Islet precursor cell (in vitro differentiated cells): ENCODE measurements at regions not wholly inside any gene's neighbourhood (a gene's known extent, or its start where the extent isn't known, plus 50 kb on each side); places are given as distances from the start of the nearest gene placed in this dataset.

Experiments
- DNase-seq: peaks from one replicate; pipeline ENCODE4 v3.0.0-alpha.2; 2018

GRCh38 chr9:82598241-82599039 lies 464.5 kb downstream of the RASEF start:
- no peak for DNase-seq

GRCh38 chr9:82599336-82599949 lies 463.5 kb downstream of the RASEF start:
- no peak for DNase-seq

DNA sequence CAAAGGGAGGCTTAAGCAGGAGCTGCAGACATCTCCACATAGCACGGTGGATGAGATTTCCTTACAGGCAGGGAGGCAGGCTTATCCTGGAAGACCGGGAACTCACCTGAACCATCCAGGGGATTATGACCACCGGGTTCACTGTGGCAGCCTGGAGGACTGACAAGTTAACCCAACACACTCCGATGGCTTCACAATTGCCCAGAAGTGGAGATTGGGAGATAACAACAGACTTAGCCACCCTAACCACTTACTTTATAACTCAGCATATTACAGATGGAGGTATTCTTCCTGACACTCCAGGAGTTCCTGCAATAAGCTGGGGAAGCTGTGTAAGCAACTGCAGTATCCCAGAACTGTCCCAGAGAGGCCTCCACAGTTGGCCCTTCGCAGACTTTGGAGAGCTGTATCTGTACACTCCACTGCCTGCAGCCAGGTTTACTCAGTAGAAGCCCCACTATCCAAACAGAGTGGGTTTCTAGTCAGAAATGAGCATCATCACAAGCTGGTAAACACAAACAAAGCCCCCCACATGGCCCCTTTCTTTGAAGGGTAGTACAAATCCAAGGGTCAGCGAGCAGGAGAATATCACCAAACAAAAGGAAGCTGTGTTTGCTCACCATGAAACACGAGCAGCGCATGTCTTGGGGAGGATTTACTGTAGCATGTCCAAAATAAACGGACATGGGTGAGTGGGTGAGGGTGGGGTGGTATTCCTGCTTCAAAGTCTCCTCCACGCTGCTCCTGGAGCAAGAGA lies 462.2 kb downstream of the RASEF start:
- DNase-seq: no peak

- DNase-seq: no peak
Observed at GRCh38 chr9:82601293-82601771, 461.6 kb downstream of the RASEF start.

DNA sequence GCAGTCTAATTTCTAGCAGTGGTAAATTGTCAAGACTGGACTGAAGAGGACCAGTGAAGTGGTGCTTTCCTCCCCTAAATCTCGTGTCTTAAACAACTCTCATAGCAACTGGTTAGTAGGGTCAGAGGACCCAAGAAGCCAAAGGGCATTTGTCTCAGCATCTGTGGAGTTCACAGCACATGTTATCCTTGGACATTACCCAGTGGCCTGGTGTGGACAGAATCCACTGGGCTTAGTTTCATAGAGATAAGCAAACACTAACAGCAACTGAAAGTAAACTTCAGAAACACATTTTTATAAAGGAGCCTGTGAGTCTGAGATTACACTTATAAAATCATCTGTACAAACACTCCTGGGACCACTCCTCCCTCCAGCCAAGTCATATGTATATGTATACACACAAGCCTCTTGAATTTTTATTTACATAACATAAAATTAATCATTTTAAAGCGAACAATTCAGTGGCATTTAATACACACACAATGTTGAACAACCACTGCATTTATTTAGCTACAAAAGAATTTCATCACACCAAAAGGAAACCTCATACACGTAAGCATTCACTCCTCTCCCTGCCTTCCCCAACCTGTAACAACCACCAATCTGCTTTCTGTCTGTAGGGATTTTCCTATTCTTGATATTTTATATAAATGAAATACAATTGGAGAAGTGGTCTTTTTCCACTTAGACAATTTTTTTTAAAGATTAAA lies 457.8 kb downstream of the RASEF start:
- DNase-seq: no peak

GRCh38 chr9:82605657-82606031 lies 457.3 kb downstream of the RASEF start:
- DNase-seq: no peak

- no peak for DNase-seq
Observed at GRCh38 chr9:82606071-82606470, 456.9 kb downstream of the RASEF start.

DNA sequence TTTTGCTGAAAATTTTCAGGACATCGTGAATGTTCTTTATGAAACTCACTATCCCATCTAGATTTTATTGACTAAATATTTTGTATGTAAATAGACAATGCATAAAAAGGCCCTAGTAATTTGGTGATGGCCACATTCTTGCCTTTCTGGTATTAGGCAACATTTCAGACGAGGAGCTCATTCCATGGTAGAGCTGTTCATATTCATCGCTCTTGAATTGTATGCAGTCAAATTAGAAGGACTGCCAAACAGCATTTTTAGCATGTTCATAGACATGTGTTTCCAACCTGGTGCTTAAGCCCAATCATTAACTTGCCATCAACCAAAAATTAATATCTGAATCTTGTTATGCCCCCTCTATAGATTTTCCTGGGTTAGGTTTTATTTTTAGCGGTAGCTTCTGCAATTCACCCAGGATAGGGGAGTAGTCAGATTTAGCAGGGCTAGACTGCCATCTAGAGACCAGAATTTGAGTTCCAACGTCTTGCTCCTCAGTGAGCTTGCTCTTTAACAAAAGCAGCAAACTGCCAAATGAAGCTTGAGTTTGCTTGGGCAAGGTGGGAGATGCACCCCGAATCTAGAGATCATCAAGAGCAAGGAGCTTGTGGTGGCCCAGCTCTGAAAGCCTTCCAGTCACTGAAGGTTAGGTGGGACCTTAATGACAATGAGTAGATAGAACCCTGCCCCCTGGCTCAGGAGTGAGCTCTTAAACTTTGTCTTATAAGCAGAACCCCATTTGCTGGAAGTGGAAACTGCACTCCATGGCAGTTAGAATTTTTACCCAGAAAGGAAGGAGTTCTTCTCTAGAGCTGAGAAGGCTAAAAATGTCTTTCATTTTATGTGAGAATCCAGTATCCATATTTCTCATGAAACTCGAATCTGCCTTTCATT lies 456.2 kb downstream of the RASEF start:
- peak; percentile 72 for DNase-seq

- DNase-seq: no peak
Observed at GRCh38 chr9:82608487-82608886, 454.5 kb downstream of the RASEF start.

DNA sequence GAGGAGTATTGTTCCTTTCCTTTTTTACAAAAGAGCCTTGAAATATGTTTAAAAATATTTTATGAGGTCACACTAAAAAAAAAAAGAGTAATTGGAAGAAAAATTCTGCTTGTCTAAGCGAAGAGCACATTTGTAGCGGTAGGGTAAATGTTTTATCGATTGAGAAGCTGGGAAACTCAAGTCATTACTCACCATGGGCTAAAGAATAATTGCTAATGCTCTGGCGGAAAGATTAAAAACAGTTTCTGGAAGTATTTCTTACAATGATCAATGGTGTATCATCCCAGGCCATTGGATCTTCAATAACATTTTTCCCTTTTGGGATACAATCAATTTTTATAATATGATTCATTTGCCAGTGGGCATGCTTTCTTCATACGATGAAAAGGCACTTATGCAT lies 450.0 kb downstream of the RASEF start:
- DNase-seq: no peak

DNA sequence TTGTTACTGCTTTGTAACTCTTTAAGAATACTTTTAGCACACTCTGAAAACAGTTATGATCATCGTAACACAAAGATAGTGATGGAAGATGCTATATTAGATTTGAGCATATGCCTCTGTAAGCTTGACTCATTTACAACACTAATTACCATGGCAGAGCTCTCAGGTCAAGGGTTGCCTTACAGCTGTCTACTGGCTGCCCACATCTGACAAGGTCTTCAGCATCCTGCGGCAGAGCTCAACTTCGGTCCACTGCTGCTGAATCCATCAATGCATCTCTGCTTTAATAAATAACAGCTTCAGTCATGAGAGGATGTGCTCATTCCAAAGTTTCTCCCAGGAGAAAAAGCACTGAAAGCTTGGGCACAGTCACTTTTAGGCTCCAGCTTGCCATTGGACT lies 449.4 kb downstream of the RASEF start:
- DNase-seq: no peak

GRCh38 chr9:82616545-82616944 lies 446.4 kb downstream of the RASEF start:
- no peak for DNase-seq

GRCh38 chr9:82621447-82621846 lies 441.5 kb downstream of the RASEF start:
- DNase-seq: no peak

DNA sequence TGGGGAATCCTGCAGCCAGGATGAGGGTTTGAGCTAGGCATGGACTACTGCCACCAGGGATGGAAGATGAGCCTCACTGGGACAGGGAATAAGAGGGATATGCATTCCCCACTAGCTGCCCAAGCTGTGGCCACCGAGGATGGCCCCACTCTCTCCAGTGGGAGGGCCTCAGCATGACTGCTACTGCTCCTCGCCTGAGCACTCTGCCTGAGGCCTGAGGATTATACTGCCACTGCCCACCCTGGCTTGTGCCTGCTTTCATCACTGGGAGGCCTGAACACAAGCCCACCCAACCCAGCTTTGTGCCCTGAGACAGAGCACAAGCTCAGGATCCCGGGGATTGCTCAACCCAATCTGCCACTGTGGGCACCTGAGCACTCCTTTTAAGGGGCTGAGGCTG lies 425.6 kb downstream of the RASEF start:
- no peak for DNase-seq

DNA sequence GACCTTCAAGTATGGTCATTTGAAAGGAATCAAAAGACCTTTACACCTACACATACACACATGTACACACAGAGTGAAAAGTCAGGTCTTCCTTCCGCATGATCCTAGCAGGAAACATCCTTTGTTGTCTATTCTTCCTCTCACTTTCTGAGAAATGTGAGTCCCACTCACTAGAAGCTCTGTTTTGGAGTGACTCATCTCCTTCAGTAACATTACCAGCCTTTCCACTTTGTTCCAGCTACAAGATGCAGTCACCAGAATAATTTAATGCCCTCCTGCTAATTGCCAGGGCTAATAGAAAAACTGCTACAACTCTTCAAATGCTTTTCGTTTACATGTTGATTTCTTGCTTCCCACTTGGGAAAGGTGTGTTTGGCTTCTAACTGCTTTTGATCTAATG lies 417.3 kb downstream of the RASEF start:
- DNase-seq: peak; percentile 43

GRCh38 chr9:82650368-82650767 lies 412.6 kb downstream of the RASEF start:
- no peak for DNase-seq

GRCh38 chr9:82651474-82651873 lies 411.5 kb downstream of the RASEF start:
- no peak for DNase-seq

GRCh38 chr9:82665324-82665723 lies 397.6 kb downstream of the RASEF start:
- no peak for DNase-seq

DNA sequence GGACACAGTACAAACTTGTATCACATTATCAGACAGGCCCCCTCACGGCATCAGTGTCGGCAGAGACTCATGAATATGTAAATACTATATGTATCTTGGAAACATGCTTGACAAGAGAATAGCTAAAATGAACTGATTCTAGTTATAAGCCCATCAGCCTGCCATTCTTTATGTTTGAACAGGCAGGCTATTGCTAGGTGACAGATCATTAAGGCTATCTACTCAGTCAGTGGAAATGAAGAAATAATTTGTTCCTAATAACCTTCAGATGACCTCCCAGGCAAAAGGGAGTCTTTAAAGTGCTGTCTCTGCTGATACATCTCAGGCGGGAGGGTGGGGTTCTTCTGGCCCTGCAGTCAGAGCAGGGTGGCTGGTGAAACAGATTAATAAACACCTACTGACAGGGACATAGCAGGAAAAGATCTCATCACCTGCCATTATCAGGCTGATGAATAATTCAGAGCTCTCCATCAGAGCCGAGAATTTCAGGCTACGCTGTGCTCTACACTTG lies 394.2 kb downstream of the RASEF start:
- no peak for DNase-seq

- DNase-seq: peak; percentile 73
Observed at GRCh38 chr9:82670000-82670399, 392.9 kb downstream of the RASEF start.

GRCh38 chr9:82670726-82671125 lies 392.2 kb downstream of the RASEF start:
- no peak for DNase-seq

- no peak for DNase-seq
Observed at GRCh38 chr9:82673201-82673600, 389.7 kb downstream of the RASEF start.
